ENCODE measurements at regions not wholly inside any gene's neighbourhood (a gene's known extent, or its start where the extent isn't known, plus 50 kb on each side); places are given as distances from the start of the nearest gene placed in this dataset.

DNA sequence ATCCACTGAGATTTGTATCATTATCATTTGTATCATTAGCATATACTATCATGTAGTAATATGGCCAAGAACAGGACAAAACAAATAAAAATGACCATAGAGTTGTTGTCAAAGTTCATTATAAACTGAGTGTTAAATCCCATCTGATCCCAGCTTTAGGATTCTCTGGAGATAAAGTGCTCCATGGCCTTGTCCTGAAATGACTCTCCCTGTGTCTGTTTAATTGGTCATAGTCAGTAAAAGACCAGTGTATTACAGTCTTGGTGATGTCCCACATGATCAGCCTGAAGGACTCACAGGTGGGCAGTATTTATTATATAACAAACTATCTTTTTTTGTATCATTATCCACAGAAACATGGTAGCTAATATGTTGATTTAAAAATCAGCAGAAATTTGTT lies 361.6 kb downstream of the TMEM135 start:
- Histone ChIP-seq H3K4me3 (no peak overlapping the region), H3K9me3 (replicated peaks in 1 of 11) (no peaks in the 10 kb centered on the region), H3K36me3 (no peaks in the 10 kb centered on the region), H3K27ac (no peak overlapping the region), H3K4me2 (no peak overlapping the region), H3K27me3 (no peaks in the 10 kb centered on the region), H3K4me1 (peaks cover 0 to 31% (median 10%) of the 10 kb centered on the region in 10 experiments; a peak in 10 of 20 replicates), H4K20me1 (no peaks in the 10 kb centered on the region), H3K9ac (no peak overlapping the region)
- TF ChIP-seq Cebpa-rat (IDR thresholded peaks at IDR 0.05) = no peak

DNA sequence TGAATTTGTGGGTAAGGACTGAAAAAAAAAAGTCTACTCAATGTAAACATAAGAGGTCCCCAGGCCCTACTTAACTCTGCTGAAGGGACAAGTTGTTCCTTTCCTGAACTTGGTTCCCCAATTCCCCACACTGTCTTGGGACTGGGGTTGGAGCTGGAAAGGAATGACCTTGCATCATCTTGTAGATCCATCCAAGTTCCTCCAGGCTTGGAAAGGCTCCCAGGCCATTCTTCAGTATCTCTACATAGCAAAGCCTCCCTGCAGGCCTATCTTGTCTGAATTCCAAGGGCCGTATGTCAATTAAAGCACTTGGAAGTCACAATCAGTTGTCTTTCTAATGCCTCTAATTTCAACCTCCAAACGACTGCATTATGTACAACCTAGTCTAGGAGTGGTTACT lies 361.2 kb downstream of the TMEM135 start:
- H3K9ac ChIP-seq = no peak overlapping the region
- TF ChIP-seq Cebpa-rat (IDR thresholded peaks at IDR 0.05) = no peak
- no peak overlapping the region for H3K4me3 ChIP-seq
- peaks cover 0 to 31% (median 10%) of the 10 kb centered on the region in 10 experiments; a peak in 10 of 20 replicates for H3K4me1 ChIP-seq
- no peaks in the 10 kb centered on the region for H3K9me3 ChIP-seq (replicated peaks in 1 of 11)
- H3K36me3 ChIP-seq = no peaks in the 10 kb centered on the region
- no peak overlapping the region for H3K27ac ChIP-seq
- H4K20me1 ChIP-seq = no peaks in the 10 kb centered on the region
- peak overlapping the region in 2 of 11 experiments; percentile 24 to 44; a peak in 2 of 22 replicates for H3K4me2 ChIP-seq
- H3K27me3 ChIP-seq = no peaks in the 10 kb centered on the region

DNA sequence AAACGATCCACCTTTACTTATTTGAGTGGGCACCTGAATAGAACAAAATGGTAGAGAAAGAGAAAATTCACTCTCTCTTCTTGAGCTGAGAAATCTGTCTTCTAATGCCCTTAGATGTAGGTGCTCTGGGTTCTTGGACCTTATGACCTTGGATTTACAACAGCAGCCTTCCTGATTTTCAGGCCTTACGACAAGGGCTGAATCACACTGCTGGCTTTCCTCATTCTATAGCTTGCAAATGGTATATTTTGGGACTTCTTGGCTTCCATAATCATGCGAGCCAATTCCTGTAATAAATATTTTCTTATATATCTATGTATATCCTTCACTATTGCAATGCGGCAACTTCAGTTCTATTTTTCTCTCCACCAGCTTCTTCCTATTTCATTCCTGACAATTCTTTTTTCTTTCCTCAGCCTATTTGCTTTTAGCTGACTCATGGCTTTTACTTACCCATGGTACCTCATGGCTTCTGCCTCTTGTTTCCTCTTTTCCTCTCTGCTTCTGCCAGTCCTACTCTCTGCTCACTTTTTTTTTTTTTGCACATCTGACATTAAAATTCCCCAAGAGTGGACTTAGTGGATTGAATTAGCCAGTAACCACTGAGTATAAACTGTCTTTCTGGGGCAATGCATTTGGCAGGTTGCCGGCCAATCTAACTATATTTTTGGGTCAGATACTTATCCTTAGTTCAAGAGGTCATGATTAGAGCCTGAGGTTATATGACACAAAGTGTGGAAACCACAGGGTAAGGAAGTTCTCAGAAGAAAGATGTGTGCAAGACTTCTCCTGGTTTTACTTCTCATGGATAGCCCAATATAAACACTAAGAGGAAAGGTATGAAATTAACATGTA lies 359.5 kb downstream of the TMEM135 start:
- Histone ChIP-seq H3K9ac (no peak overlapping the region), H3K27me3 (no peaks in the 10 kb centered on the region), H3K4me3 (no peak overlapping the region), H3K27ac (peak overlapping the region in 4 of 11 experiments; percentile 17 to 50 (median 32); a peak in 5 of 22 replicates), H4K20me1 (no peaks in the 10 kb centered on the region), H3K4me1 (peaks cover 0 to 35% (median 10%) of the 10 kb centered on the region in 10 experiments; a peak in 10 of 20 replicates), H3K9me3 (replicated peaks in 1 of 11) (no peaks in the 10 kb centered on the region), H3K4me2 (peak overlapping the region in 5 of 11 experiments; percentile 18 to 75 (median 61); a peak in 9 of 22 replicates), H3K36me3 (no peaks in the 10 kb centered on the region)
- TF ChIP-seq Cebpa-rat (IDR thresholded peaks at IDR 0.05) = no peak

DNA sequence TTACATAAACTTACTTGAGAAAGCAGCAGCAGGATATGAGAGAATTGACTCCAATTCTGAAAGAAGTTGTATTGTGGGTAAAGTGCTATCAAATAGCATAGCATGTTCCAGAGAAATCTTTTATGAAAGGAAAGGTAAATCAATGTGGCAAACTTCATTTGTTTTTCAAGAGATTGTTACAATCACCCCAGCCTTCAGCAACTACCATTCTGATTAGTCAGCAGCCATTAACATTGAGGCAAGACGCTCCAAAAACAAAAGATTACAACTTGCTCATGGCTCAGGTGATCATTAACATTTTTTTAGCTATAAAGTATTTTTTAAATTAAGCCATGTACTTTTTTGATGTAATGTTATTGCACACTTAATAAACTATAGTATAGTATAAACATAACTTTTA lies 357.2 kb downstream of the TMEM135 start:
- Histone ChIP-seq H3K4me1 (peaks cover 0 to 35% (median 10%) of the 10 kb centered on the region in 10 experiments; a peak in 10 of 20 replicates), H3K9me3 (replicated peaks in 1 of 11) (no peaks in the 10 kb centered on the region), H4K20me1 (no peaks in the 10 kb centered on the region), H3K36me3 (no peaks in the 10 kb centered on the region), H3K27ac (no peak overlapping the region), H3K27me3 (no peaks in the 10 kb centered on the region), H3K9ac (no peak overlapping the region), H3K4me3 (no peak overlapping the region), H3K4me2 (no peak overlapping the region)
- no peak for TF ChIP-seq Cebpa-rat (IDR thresholded peaks at IDR 0.05)

DNA sequence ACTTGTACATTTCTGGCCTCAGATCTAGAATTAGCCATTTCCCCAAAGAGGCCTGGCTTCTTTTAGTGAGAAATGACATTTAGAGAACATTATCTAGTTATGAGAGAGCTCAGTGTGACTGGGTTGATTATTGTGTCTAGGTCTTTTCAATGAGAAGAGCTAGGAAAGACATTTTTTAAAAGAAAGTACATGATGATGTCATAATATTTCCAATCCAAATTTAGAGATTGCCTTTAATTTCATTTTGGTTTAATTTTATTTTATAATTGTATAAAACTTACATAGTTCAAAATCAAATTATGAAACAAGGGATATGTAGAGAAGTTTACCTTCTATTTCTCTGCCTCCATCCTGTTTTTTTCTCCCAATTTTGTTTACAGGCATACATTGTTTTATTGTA lies 354.9 kb downstream of the TMEM135 start:
- no peaks in the 10 kb centered on the region for H3K27me3 ChIP-seq
- TF ChIP-seq Cebpa-rat (IDR thresholded peaks at IDR 0.05) = no peak

DNA sequence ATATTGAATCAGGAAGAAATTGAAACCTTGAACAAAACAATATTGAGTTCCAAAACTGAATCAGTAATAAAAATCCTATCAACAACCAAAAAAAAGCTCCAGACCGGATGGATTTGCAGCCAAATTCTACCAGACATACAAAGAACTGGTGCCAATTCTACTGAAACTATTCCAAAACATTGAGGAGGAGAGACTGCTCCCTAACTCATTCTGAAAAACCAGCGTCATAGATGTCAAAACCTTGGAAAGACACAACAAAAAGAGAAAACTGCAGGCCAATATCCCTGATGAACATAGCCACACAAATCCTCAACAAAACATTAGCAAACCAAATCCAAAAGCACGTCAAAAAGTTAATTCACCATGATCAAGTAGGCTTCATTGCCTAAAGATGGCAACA lies 353.8 kb downstream of the TMEM135 start:
- Histone ChIP-seq H4K20me1 (no peaks in the 10 kb centered on the region), H3K4me1 (peaks cover 0 to 10% (median 0%) of the 10 kb centered on the region in 10 experiments; a peak in 6 of 20 replicates), H3K9ac (no peak overlapping the region), H3K4me3 (no peak overlapping the region), H3K36me3 (no peaks in the 10 kb centered on the region; a peak in 1 of 22 replicates), H3K27ac (no peak overlapping the region), H3K4me2 (no peak overlapping the region), H3K27me3 (no peaks in the 10 kb centered on the region), H3K9me3 (replicated peaks in 1 of 11) (peaks cover 2 to 21% (median 5%) of the 10 kb centered on the region in 11 experiments)
- no peak for TF ChIP-seq Cebpa-rat (IDR thresholded peaks at IDR 0.05)

More for the DNA sequence above, 354.9 kb downstream of the TMEM135 start:
- Histone ChIP-seq H3K36me3 (no peaks in the 10 kb centered on the region), H3K4me2 (no peak overlapping the region), H4K20me1 (no peaks in the 10 kb centered on the region), H3K9me3 (replicated peaks in 1 of 11) (peaks cover 0 to 10% (median 0%) of the 10 kb centered on the region in 11 experiments; a peak in 2 of 22 replicates), H3K4me1 (peaks cover 0 to 21% (median 8%) of the 10 kb centered on the region in 10 experiments; a peak in 10 of 20 replicates), H3K9ac (no peak overlapping the region), H3K27ac (no peak overlapping the region), H3K4me3 (no peak overlapping the region)

DNA sequence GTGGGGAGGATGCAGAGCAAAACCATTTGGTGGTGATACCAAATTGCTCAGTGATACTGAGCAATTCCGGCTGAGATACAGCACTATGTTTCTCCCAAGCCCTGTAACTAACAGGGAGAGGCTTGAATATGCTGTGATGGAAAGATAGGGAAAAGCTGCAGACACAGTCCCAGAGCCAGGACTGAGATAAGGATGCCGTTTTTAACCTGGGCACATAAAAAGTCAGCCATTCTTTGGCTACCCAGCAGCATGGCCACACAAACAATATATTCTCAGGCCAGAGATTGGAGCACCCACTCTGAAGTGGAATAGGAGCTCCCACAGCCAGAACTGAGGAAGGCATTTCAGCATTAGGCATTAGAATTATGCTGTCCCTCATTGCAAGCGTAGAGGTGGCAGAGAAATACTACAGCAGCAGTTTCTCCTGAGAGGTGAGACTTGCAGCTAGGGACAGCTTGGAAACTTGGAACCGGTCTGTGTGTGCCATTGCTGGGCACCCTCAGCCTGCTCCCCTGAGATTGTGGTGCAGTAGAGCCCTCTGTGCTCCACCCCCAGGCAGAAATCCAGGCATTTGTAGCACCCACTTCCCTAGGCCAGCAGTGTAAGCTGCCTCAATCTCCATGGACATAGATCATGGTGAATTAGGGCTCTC lies 346.5 kb downstream of the TMEM135 start:
- no peak for TF ChIP-seq Cebpa-rat (IDR thresholded peaks at IDR 0.05)
- Histone ChIP-seq H3K4me1 (no peaks in the 10 kb centered on the region), H3K27ac (no peak overlapping the region), H3K36me3 (peaks cover 0 to 7% (median 0%) of the 10 kb centered on the region in 11 experiments; a peak in 2 of 22 replicates), H3K4me2 (no peak overlapping the region), H3K9ac (no peak overlapping the region), H4K20me1 (no peaks in the 10 kb centered on the region), H3K9me3 (replicated peaks in 1 of 11) (peaks cover 21 to 43% (median 28%) of the 10 kb centered on the region in 11 experiments), H3K4me3 (no peak overlapping the region), H3K27me3 (no peaks in the 10 kb centered on the region)

DNA sequence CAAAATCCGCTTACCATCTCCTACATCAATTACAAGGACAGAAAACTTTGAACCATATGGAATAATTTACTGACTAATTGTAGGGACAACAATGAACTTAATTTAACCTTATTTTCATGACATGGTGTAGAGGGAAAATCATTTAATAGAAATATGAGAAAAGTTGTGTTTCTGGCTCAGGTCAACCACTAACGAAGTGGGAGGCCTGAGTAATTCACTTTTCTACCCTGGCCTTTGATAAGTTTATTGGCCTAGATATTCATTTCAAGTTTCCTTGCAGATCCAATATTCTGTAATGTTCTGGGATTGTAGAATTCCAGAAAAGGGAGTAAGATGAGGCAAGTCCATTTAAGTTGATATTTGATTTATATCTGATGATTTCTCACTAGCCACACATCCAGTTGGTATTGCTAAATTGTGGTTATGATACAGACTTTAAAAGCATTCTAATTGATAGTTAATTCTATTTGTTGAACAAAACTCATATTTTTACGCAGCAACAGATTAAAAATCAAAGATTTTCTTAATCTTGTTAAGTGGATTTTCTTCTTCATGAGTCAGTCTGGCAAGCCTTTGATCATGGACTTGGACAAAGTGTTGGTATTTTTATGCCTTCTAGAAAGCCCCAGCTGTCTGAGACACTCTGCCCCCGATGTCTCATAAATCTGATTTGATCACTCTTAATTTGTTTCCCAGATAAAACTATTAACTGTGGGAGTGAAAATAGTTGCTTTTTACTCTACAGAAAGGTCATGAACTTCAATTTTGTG lies 336.5 kb downstream of the TMEM135 start:
- Histone ChIP-seq H3K9me3 (replicated peaks in 1 of 11) (peaks cover 8 to 12% (median 10%) of the 10 kb centered on the region in 11 experiments; a peak in 21 of 22 replicates), H3K27me3 (no peaks in the 10 kb centered on the region), H4K20me1 (no peaks in the 10 kb centered on the region), H3K27ac (no peak overlapping the region), H3K9ac (no peak overlapping the region), H3K36me3 (no peaks in the 10 kb centered on the region; a peak in 1 of 22 replicates), H3K4me1 (peaks cover 0 to under 1% (median 0%) of the 10 kb centered on the region in 10 experiments; a peak in 2 of 20 replicates), H3K4me3 (no peak overlapping the region), H3K4me2 (no peak overlapping the region)
- TF ChIP-seq Cebpa-rat (IDR thresholded peaks at IDR 0.05) = no peak
